ENCODE measurements at regions not wholly inside any gene's neighbourhood (a gene's known extent, or its start where the extent isn't known, plus 50 kb on each side); places are given as distances from the start of the nearest gene placed in this dataset.

DNA sequence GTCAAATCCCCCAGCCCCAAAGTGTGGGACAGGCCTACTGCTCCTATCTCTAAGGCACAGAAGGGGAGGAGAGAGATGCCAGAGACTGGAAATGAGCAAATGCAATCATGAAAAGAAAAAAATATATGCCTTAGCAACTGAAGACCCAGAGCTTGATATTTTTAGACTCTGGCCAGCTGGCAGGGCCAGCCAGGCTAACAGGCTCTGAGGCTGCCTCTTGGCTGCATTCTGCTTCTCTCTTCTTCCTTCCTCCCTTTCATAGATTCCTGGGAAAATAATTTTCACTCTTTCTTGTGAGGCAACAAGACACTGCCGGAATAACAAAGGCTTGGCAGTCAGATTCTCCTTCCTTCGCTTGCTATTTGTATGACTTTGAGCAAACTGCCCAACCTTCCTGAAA lies 209.1 kb downstream of the RAD51AP2 start:
- TF ChIP-seq, protein P1, sequence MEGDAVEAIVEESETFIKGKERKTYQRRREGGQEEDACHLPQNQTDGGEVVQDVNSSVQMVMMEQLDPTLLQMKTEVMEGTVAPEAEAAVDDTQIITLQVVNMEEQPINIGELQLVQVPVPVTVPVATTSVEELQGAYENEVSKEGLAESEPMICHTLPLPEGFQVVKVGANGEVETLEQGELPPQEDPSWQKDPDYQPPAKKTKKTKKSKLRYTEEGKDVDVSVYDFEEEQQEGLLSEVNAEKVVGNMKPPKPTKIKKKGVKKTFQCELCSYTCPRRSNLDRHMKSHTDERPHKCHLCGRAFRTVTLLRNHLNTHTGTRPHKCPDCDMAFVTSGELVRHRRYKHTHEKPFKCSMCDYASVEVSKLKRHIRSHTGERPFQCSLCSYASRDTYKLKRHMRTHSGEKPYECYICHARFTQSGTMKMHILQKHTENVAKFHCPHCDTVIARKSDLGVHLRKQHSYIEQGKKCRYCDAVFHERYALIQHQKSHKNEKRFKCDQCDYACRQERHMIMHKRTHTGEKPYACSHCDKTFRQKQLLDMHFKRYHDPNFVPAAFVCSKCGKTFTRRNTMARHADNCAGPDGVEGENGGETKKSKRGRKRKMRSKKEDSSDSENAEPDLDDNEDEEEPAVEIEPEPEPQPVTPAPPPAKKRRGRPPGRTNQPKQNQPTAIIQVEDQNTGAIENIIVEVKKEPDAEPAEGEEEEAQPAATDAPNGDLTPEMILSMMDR (conservative IDR thresholded peaks at IDR 0.05), result no peak
- TF ChIP-seq EZH2 (IDR thresholded peaks at IDR 0.05; ENCODE audit: low read depth), result no peak
- Histone ChIP-seq H3K4me2 (no peak overlapping the region), H3K79me2 (ENCODE audit: low read depth) (no peaks in the 10 kb centered on the region), H3K27me3 (ENCODE audit: insufficient read depth, low read depth) (no peaks in the 10 kb centered on the region), H3K4me3 (no peak overlapping the region), H3K9me2 (ENCODE audit: insufficient read depth) (peaks cover 5% of the 10 kb centered on the region; the same call in 1 of the 2 replicates), H3K4me1 (replicated peaks; ENCODE audit: insufficient read depth) (peaks cover 42% of the 10 kb centered on the region), H3K27ac (no peak overlapping the region), H2AFZ (no peak overlapping the region), H4K20me1 (ENCODE audit: insufficient read depth) (no peaks in the 10 kb centered on the region), H3K9me3 (ENCODE audit: insufficient read depth, low read depth) (no peaks in the 10 kb centered on the region), H3F3A (ENCODE audit: insufficient read depth, low read depth) (peaks cover 5% of the 10 kb centered on the region; the same call in 1 of the 2 replicates), H3K36me3 (ENCODE audit: low read depth) (no peaks in the 10 kb centered on the region)
- BruUV-seq (replicated peaks), result no TSS peak
- POLR2A ChIA-PET (ENCODE audit: unreplicated experiment), result no interaction called here
- intact Hi-C loops (cut with micrococcal nuclease; ENCODE audit: unreplicated experiment), result loop anchor here (1.0 to 5.0 kb wide), 5 partner anchors 363 to 700 kb away; no protein-coding TSS in a partner anchor
- CTCF ChIA-PET, result interaction anchor here (0.7 to 1.1 kb wide), 2 partner anchors 535 to 539 kb away, joined by 3 to 4 read pairs; no protein-coding TSS in a partner anchor
- no peak for DNase-seq

DNA sequence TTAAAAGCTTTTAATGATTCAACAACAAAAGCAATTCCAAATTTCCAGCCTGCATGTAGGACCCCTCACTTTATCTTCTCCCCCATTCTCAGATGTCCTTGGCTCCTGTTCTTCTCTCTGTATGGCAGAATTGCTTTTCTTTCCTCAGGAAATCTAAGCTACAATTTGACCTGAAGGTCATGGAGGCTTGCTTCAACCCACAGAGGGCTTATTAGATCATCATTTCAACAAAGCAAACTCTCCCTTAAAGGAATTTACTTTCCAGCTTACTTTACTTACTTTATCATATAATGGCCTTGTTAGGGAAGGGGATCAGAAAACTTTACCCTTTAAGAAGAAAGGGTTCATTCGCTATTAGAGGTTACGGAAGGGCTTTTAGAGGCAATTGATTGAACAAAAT lies 211.5 kb downstream of the RAD51AP2 start:
- Histone ChIP-seq H3K9me3 (ENCODE audit: insufficient read depth, low read depth) (no peaks in the 10 kb centered on the region), H3K79me2 (ENCODE audit: low read depth) (no peaks in the 10 kb centered on the region), H2AFZ (no peak overlapping the region), H3K4me2 (peak overlapping the region; percentile 15), H3K27me3 (ENCODE audit: insufficient read depth, low read depth) (no peaks in the 10 kb centered on the region), H4K20me1 (ENCODE audit: insufficient read depth) (no peaks in the 10 kb centered on the region), H3K9me2 (ENCODE audit: insufficient read depth) (no peaks in the 10 kb centered on the region), H3F3A (ENCODE audit: insufficient read depth, low read depth) (peaks cover 20% of the 10 kb centered on the region), H3K36me3 (ENCODE audit: low read depth) (no peaks in the 10 kb centered on the region), H3K27ac (peak overlapping the region; percentile 27), H3K4me1 (replicated peaks; ENCODE audit: insufficient read depth) (peaks cover 49% of the 10 kb centered on the region), H3K4me3 (no peak overlapping the region)
- no peak for DNase-seq
- CTCF ChIA-PET, result no interaction called here
- TF ChIP-seq, protein P1 (conservative IDR thresholded peaks at IDR 0.05), result no peak
- no peak for TF ChIP-seq EZH2 (IDR thresholded peaks at IDR 0.05; ENCODE audit: low read depth)
- BruUV-seq (replicated peaks), result no TSS peak
- POLR2A ChIA-PET (ENCODE audit: unreplicated experiment), result no interaction called here
- intact Hi-C loops (cut with micrococcal nuclease; ENCODE audit: unreplicated experiment), result loop anchor here (5.0 kb wide), 1 partner anchor 366 kb away; no protein-coding TSS in a partner anchor

DNA sequence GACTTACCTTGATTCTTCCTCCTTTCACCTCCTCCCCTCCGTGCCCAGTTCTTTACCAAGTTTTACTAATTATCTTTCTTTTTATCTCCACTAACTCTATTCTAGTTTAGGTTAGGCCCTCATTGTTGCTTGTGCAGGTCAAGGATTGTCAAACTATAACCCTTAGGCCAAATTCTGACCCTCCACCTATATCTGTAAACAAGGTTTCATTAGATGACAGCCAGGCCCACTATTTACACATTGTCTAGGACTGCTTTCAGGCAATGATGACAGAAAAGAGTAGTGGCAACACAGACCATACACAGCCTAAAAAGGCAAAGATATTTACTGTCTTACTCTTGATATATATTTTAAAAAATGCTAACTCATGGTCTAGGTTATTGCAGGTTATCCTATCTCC lies 212.0 kb downstream of the RAD51AP2 start:
- CTCF ChIA-PET, result no interaction called here
- BruUV-seq (replicated peaks), result no TSS peak

More for the DNA sequence above, 212.0 kb downstream of the RAD51AP2 start:
- Histone ChIP-seq H2AFZ (no peak overlapping the region), H3K9me2 (ENCODE audit: insufficient read depth) (no peaks in the 10 kb centered on the region), H3K9me3 (ENCODE audit: insufficient read depth, low read depth) (no peaks in the 10 kb centered on the region), H3F3A (ENCODE audit: insufficient read depth, low read depth) (peaks cover 20% of the 10 kb centered on the region), H3K36me3 (ENCODE audit: low read depth) (no peaks in the 10 kb centered on the region), H3K4me1 (replicated peaks; ENCODE audit: insufficient read depth) (peaks cover 54% of the 10 kb centered on the region), H3K4me3 (no peak overlapping the region), H3K79me2 (ENCODE audit: low read depth) (no peaks in the 10 kb centered on the region), H3K4me2 (peak overlapping the region; percentile 15), H3K27ac (peak overlapping the region; percentile 27), H3K27me3 (ENCODE audit: insufficient read depth, low read depth) (no peaks in the 10 kb centered on the region), H4K20me1 (ENCODE audit: insufficient read depth) (no peaks in the 10 kb centered on the region)
- no peak for DNase-seq
- POLR2A ChIA-PET (ENCODE audit: unreplicated experiment), result no interaction called here
- intact Hi-C loops (cut with micrococcal nuclease; ENCODE audit: unreplicated experiment), result loop anchor here (5.0 kb wide), 1 partner anchor 366 kb away; no protein-coding TSS in a partner anchor
- TF ChIP-seq, protein P1 (conservative IDR thresholded peaks at IDR 0.05), result no peak
- no peak for TF ChIP-seq EZH2 (IDR thresholded peaks at IDR 0.05; ENCODE audit: low read depth)

Data from PC-9 (cell line).